GM12878 (cell line): ENCODE measurements at regions not wholly inside any gene's neighbourhood (a gene's known extent, or its start where the extent isn't known, plus 50 kb on each side); places are given as distances from the start of the nearest gene placed in this dataset.

ENCODE experiments used
- ATAC-seq: fragments of 200-7000 bp; cut with Tn5 transposase; 3 replicates; pipeline ENCODE4 v1.9.1; 2020; ENCODE audit warnings: mild to moderate bottlenecking, moderate library complexity
- BruUV-seq: library from RNA; stranded (reverse); fragments of 400-500 nt; replicated peaks from 2 replicates; lab custom pipeline; 2021; lab: Mats Ljungman, UMichigan
- CTCF ChIA-PET: fragments of 300-600 bp; sonication (Branson Sonifier 250); formaldehyde crosslinking; extraction: SDS; loops from one replicate; lab custom pipeline; 2021; ENCODE audit warnings: inconsistent platforms; lab: Yijun Ruan, JAX
- POLR2A ChIA-PET: fragments of 350-600 bp; formaldehyde crosslinking; extraction: SDS; loops from one replicate; lab custom pipeline; 2021; ENCODE audit warnings: inconsistent platforms; lab: Charles Lee
- RAD21 ChIA-PET: fragments of 300-600 bp; sonication (Branson Sonifier 250); formaldehyde crosslinking; loops from one replicate; lab custom pipeline; 2023; ENCODE audit warnings: antibody characterized with exemption; ENCODE audit not compliant: unreplicated experiment; lab: Charles Lee
- SMC1A ChIA-PET: fragments of 300-600 bp; sonication (Branson Sonifier 250); formaldehyde crosslinking; loops from one replicate; lab custom pipeline; 2023; ENCODE audit not compliant: unreplicated experiment, uncharacterized antibody; lab: Charles Lee
- DNase-seq: peaks from one replicate; pipeline ENCODE4 v3.0.0-alpha.2; 2011; ENCODE audit warnings: low read depth, low spot score
- FAIRE-seq: peaks from 3 replicates; lab custom pipeline; 2011; peaks lifted over from hg19 to GRCh38; lab: Jason Lieb, UNC
- H2AFZ ChIP-seq: 2 replicates; pipeline ENCODE4 v1.6.0; 2011; ENCODE audit warnings: low read depth, low read length, control low read depth; ENCODE audit not compliant: control insufficient read depth
- H3K27ac ChIP-seq: 2 replicates; pipeline ENCODE4 v1.5.1; 2011; ENCODE audit warnings: control low read depth; ENCODE audit not compliant: control insufficient read depth, insufficient read depth
- H3K27me3 ChIP-seq, 2 experiments: replicated peaks in 1 of 2; 2 replicates each; pipeline versions ENCODE4 v1.6.0 to v1.6.1; 2011; ENCODE audit warnings: low read length in 1 of 2; ENCODE audit not compliant: control insufficient read depth in 2 of 2, insufficient read depth in 2 of 2
- H3K36me3 ChIP-seq, 2 experiments: 2 replicates each; pipeline ENCODE4 v1.5.1; 2011; ENCODE audit warnings: low read length in 1 of 2; ENCODE audit not compliant: control insufficient read depth in 2 of 2, insufficient read depth in 2 of 2
- H3K4me1 ChIP-seq: 2 replicates; pipeline ENCODE4 v1.6.1; 2011; ENCODE audit warnings: mild to moderate bottlenecking, low read length, moderate library complexity, mixed read lengths; ENCODE audit not compliant: control insufficient read depth, insufficient read depth
- H3K4me2 ChIP-seq: 2 replicates; pipeline ENCODE4 v1.6.0; 2011; ENCODE audit warnings: control low read depth; ENCODE audit not compliant: control insufficient read depth, insufficient read depth
- H3K4me3 ChIP-seq: fragments of 200-600 bp; sonication (generic); 2 replicates; pipeline ENCODE4 v1.5.1; 2016
- H3K79me2 ChIP-seq: 2 replicates; pipeline ENCODE4 v1.6.0; 2011; ENCODE audit warnings: low read length; ENCODE audit not compliant: control insufficient read depth, insufficient read depth
- H3K9ac ChIP-seq: 2 replicates; pipeline ENCODE4 v1.8.0; 2011; ENCODE audit warnings: low read length, control low read depth, mixed read lengths; ENCODE audit not compliant: control insufficient read depth, insufficient read depth
- H3K9me3 ChIP-seq: replicated peaks from 3 replicates; pipeline ENCODE4 v1.5.1; 2011; ENCODE audit warnings: mild to moderate bottlenecking, low read length; ENCODE audit not compliant: control insufficient read depth, insufficient read depth
- H4K20me1 ChIP-seq: 2 replicates; pipeline ENCODE4 v1.6.0; 2011; ENCODE audit not compliant: control insufficient read depth, insufficient read depth
- CHD2 ChIP-seq: IDR thresholded peaks from 2 replicates; pipeline ENCODE4 v1.6.1; 2011; ENCODE audit warnings: low read depth, low read length, improper control_type of control experiment, borderline replicate concordance
- FOS ChIP-seq: IDR thresholded peaks from 3 replicates; pipeline ENCODE4 v1.6.1; 2011; ENCODE audit warnings: borderline replicate concordance; ENCODE audit not compliant: insufficient read length; ENCODE audit errors: extremely low read depth
- HDAC6 ChIP-seq: fragments of 200-600 bp; sonication (generic); IDR thresholded peaks from one replicate; pipeline ENCODE4 v1.8.0; 2017; ENCODE audit warnings: antibody characterized with exemption; ENCODE audit not compliant: unreplicated experiment
- LARP7 ChIP-seq: fragments of 450-650 bp; IDR thresholded peaks from 2 replicates; pipeline ENCODE4 v1.6.1; 2017; ENCODE audit warnings: mild to moderate bottlenecking
- MTA2 ChIP-seq: fragments of 450-650 bp; IDR thresholded peaks from 2 replicates; pipeline ENCODE4 v1.6.1; 2016; ENCODE audit warnings: low read depth, mild to moderate bottlenecking, moderate library complexity
- MTA3 ChIP-seq: IDR thresholded peaks from 2 replicates; pipeline ENCODE4 v1.6.1; 2012; ENCODE audit warnings: low read length, inconsistent platforms, borderline replicate concordance
- NRF1 ChIP-seq: conservative IDR thresholded peaks from 2 replicates; pipeline ENCODE4 v1.6.1; 2011; ENCODE audit warnings: mild to moderate bottlenecking, low read depth, low read length, improper control_type of control experiment
- PAX8 ChIP-seq: fragments of 450-650 bp; IDR thresholded peaks from 2 replicates; pipeline ENCODE4 v1.6.1; 2017; ENCODE audit warnings: mild to moderate bottlenecking, moderate library complexity
- SMAD1 ChIP-seq: fragments of 450-650 bp; IDR thresholded peaks from 2 replicates; pipeline ENCODE4 v1.6.1; 2018; ENCODE audit warnings: mild to moderate bottlenecking, low read depth; ENCODE audit not compliant: partially characterized antibody
- SUPT20H ChIP-seq: IDR thresholded peaks from 2 replicates; pipeline ENCODE4 v1.6.1; 2011; ENCODE audit warnings: low read depth, mild to moderate bottlenecking, low read length, moderate library complexity, borderline replicate concordance; ENCODE audit not compliant: control insufficient read depth
- YBX1 ChIP-seq: fragments of 450-650 bp; IDR thresholded peaks from 2 replicates; pipeline ENCODE4 v1.6.1; 2016; ENCODE audit warnings: antibody characterized with exemption
- ZBTB11 ChIP-seq: fragments of 450-650 bp; formaldehyde crosslinking; IDR thresholded peaks from 2 replicates; pipeline ENCODE4 v1.5.0; 2022; ENCODE audit warnings: mild to moderate bottlenecking, missing genetic modification characterization
- ZSCAN29 ChIP-seq: fragments of 450-650 bp; IDR thresholded peaks from 2 replicates; pipeline ENCODE4 v1.6.1; 2017; ENCODE audit warnings: mild to moderate bottlenecking, moderate library complexity
- WGBS: methylation state at CpG from one replicate; pipeline ENCODE4 v1.1.6; 2016; ENCODE audit warnings: low lambda C conversion rate; ENCODE audit not compliant: insufficient replicate concordance, insufficient coverage; ENCODE audit errors: missing lambda C conversion rate; 5-methylcytosine and 5-hydroxymethylcytosine counted together
- in situ Hi-C: fragments of 300-500 bp; cut with MboI; formaldehyde crosslinking; loops from 9 replicates; pipeline ENCODE4 v1.14.3; 2018; ENCODE audit warnings: mixed read lengths
- intact Hi-C: fragments of 100-400 bp; cut with micrococcal nuclease; formaldehyde crosslinking; loops from one replicate; pipeline ENCODE4 v1.14.2; 2022; ENCODE audit not compliant: unreplicated experiment
- TF ChIP-seq, protein P1 (sequence below): IDR thresholded peaks from 2 replicates; pipeline ENCODE4 v1.6.1; 2012; ENCODE audit warnings: low read depth, low read length, improper control_type of control experiment
- TF ChIP-seq, protein P2 (sequence below): fragments of 450-650 bp; IDR thresholded peaks from 2 replicates; pipeline ENCODE4 v1.6.1; 2018; ENCODE audit warnings: mild to moderate bottlenecking, low read depth, moderate library complexity; ENCODE audit not compliant: partially characterized antibody

DNA sequence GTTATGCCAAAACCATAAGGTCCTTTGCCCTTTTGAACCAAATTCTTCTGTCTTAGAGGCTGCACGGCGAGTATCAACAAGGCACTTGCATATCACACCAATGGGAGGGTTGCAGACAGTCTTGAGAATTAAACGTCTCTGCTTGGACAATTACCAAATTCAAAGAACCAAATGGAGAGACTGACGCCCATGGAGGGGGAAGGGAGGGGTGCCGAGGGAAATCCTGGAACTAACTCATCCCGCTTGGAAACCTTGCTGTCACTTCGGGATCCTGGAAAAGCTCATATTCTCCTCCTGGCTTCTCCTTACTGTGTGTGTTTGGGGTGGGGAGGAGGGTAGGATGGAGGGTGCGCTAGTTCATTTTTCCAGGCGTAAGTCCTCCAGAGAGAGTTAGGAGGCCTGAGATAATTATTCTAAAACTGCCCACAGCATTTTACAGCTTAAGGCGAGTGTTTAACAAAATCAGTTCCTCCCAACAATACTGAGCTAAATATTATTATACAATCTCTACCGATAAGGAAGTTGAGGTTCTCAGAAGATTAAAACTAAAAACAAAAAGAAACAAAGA is 425.1 kb downstream of the TSHZ3 start (continued):
- TF ChIP-seq ZBTB11 (CRISPR knock-in tag) (no peak), YBX1 (no peak), NRF1 (no peak), HDAC6 (no peak), LARP7 (no peak), PAX8 (no peak), ZSCAN29 (no peak)
- TF ChIP-seq, protein P1, sequence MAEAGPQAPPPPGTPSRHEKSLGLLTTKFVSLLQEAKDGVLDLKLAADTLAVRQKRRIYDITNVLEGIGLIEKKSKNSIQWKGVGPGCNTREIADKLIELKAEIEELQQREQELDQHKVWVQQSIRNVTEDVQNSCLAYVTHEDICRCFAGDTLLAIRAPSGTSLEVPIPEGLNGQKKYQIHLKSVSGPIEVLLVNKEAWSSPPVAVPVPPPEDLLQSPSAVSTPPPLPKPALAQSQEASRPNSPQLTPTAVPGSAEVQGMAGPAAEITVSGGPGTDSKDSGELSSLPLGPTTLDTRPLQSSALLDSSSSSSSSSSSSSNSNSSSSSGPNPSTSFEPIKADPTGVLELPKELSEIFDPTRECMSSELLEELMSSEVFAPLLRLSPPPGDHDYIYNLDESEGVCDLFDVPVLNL = no peak

DNA sequence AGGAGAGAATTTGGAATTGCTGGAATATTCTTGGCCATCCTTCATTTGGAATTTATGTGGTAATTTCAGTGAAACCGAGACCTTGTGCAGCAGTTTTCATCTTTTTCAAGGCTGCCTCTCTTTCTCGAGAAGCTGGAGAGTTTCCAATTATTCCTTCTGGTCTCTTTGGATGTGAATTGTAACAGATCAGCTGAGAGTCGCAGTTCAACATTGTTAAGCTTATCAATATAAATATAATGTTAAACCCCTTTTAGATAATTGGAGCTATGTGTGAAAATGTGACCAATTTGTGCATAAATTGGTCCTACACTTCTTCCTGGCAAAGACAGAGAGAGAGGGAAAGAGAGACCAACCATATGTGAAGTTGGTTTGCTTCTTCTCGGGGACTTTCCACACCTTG is 425.6 kb downstream of the TSHZ3 start:
- no peaks in the 10 kb centered on the region for H4K20me1 ChIP-seq
- ChIA-PET RAD21 (no interaction called here), POLR2A (no interaction called here), CTCF (no interaction called here), SMC1A (no interaction called here)
- no TSS peak for BruUV-seq
- ATAC-seq = no peak
- intact Hi-C loops = no loop called here
- H3K9me3 ChIP-seq = no peaks in the 10 kb centered on the region; the same call in 2 of the 3 replicates
- 6% methylated on average over 4 of the region's 4 CpGs for WGBS
- no peaks in the 10 kb centered on the region for H3K4me1 ChIP-seq
- no peaks in the 10 kb centered on the region for H3K36me3 ChIP-seq
- H3K27ac ChIP-seq = no peak overlapping the region
- no peak for FAIRE-seq
- no peak overlapping the region for H3K4me2 ChIP-seq
- no peak overlapping the region for H2AFZ ChIP-seq
- H3K79me2 ChIP-seq = no peaks in the 10 kb centered on the region
- DNase-seq = no peak
- no peak overlapping the region for H3K4me3 ChIP-seq
- in situ Hi-C loops = no loop called here
- no peak overlapping the region for H3K9ac ChIP-seq
- H3K27me3 ChIP-seq = no peaks in the 10 kb centered on the region
- TF ChIP-seq FOS (no peak), SMAD1 (no peak), MTA2 (no peak), CHD2 (no peak), SUPT20H (no peak), MTA3 (no peak)
- TF ChIP-seq, protein P2, sequence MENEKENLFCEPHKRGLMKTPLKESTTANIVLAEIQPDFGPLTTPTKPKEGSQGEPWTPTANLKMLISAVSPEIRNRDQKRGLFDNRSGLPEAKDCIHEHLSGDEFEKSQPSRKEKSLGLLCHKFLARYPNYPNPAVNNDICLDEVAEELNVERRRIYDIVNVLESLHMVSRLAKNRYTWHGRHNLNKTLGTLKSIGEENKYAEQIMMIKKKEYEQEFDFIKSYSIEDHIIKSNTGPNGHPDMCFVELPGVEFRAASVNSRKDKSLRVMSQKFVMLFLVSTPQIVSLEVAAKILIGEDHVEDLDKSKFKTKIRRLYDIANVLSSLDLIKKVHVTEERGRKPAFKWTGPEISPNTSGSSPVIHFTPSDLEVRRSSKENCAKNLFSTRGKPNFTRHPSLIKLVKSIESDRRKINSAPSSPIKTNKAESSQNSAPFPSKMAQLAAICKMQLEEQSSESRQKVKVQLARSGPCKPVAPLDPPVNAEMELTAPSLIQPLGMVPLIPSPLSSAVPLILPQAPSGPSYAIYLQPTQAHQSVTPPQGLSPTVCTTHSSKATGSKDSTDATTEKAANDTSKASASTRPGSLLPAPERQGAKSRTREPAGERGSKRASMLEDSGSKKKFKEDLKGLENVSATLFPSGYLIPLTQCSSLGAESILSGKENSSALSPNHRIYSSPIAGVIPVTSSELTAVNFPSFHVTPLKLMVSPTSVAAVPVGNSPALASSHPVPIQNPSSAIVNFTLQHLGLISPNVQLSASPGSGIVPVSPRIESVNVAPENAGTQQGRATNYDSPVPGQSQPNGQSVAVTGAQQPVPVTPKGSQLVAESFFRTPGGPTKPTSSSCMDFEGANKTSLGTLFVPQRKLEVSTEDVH = no peak
